ENCODE measurements at regions not wholly inside any gene's neighbourhood (a gene's known extent, or its start where the extent isn't known, plus 50 kb on each side); places are given as distances from the start of the nearest gene placed in this dataset.

GRCh38 chr4:38523524-38524448 lies 140.2 kb upstream of the KLF3 start (continued):
- TF ChIP-seq PBX2 (CRISPR knock-in tag; IDR thresholded peaks at IDR 0.05; ENCODE audit: low read depth) (no peak), PBX2 (tag; conservative IDR thresholded peaks at IDR 0.05; ENCODE audit: low read depth) (no peak), SAFB2 (IDR thresholded peaks at IDR 0.05; ENCODE audit: borderline replicate concordance, low read depth, low read length, severe bottlenecking) (no peak), ID3 (CRISPR knock-in tag; IDR thresholded peaks at IDR 0.05) (no peak), ID3 (tag; IDR thresholded peaks at IDR 0.05) (peak; percentile 92), HNRNPUL1 (IDR thresholded peaks at IDR 0.05; ENCODE audit: low read length) (no peak), HNRNPLL (IDR thresholded peaks at IDR 0.05; ENCODE audit: low read depth, low read length, poor library complexity, severe bottlenecking) (peak; percentile 41), ZBTB5 (IDR thresholded peaks at IDR 0.05) (no peak), ARNT (IDR thresholded peaks at IDR 0.05) (peak in 1 of 2 experiments; percentile 54; a peak in 1 of 4 replicates), FOXO4 (CRISPR knock-in tag; IDR thresholded peaks at IDR 0.05) (no peak), CREM (IDR thresholded peaks at IDR 0.05; ENCODE audit: low read depth) (no peak), MYBL2 (IDR thresholded peaks at IDR 0.05; ENCODE audit: low read depth) (no peak), MYBL2 (CRISPR knock-in tag; IDR thresholded peaks at IDR 0.05; ENCODE audit: borderline replicate concordance) (no peak), PCBP2 (IDR thresholded peaks at IDR 0.05; ENCODE audit: low read depth, low read length, poor library complexity, severe bottlenecking) (no peak), SAP30 (IDR thresholded peaks at IDR 0.05; ENCODE audit: borderline replicate concordance, insufficient read depth, low read depth, low read length, poor library complexity, severe bottlenecking) (no peak), ZNF316 (IDR thresholded peaks at IDR 0.05) (peak; percentile 99), BRD4 (IDR thresholded peaks at IDR 0.05) (peak; percentile 38; the same call in 1 of the 2 replicates)

All from K562 (cell line).